Esophagus squamous epithelium (tissue), 5 donors: ENCODE measurements at regions not wholly inside any gene's neighbourhood (a gene's known extent, or its start where the extent isn't known, plus 50 kb on each side); places are given as distances from the start of the nearest gene placed in this dataset.

Experiments used
- DNase-seq: peaks from one replicate; lab custom pipeline; 2025; lab: John Stamatoyannopoulos, UW
- H3K27ac ChIP-seq, 4 donors: fragments of 200-600 bp; sonication (generic); one replicate each; pipeline ENCODE4 v1.5.1; 2016 to 2019; ENCODE audit warnings: mild to moderate bottlenecking in 1 of 4
- H3K27me3 ChIP-seq, 4 donors: fragments of 200-600 bp; sonication (generic); 1 replicate in 3 of 4; 2 replicates in 1 of 4; pipeline versions ENCODE4 v1.5.1 to v1.6.0; 2017 to 2021; ENCODE audit warnings: antibody characterized with exemption in 1 of 4
- H3K36me3 ChIP-seq, 3 donors: fragments of 200-600 bp; sonication (generic); one replicate each; pipeline ENCODE4 v1.5.1; 2016 to 2019
- H3K4me1 ChIP-seq, 3 donors: fragments of 200-600 bp; sonication (generic); one replicate each; pipeline ENCODE4 v1.5.1; 2017 to 2019
- H3K4me3 ChIP-seq, 4 donors: fragments of 200-600 bp; sonication (generic); 1 replicate in 3 of 4; 2 replicates in 1 of 4; pipeline ENCODE4 v1.5.1; 2016 to 2019; ENCODE audit warnings: mild to moderate bottlenecking in 2 of 4, moderate library complexity in 1 of 4
- H3K9me3 ChIP-seq, 3 donors: fragments of 200-600 bp; sonication (generic); one replicate each; pipeline ENCODE4 v1.5.1; 2016 to 2019
- POLR2A ChIP-seq, 4 donors: fragments of 450-650 bp; IDR thresholded peaks; one replicate each; pipeline ENCODE4 v1.6.1; 2017; ENCODE audit warnings: antibody characterized with exemption in 4 of 4, mild to moderate bottlenecking in 4 of 4, moderate library complexity in 3 of 4
- WGBS, 2 donors: methylation state at CpG; one replicate each; pipeline ENCODE4 v1.1.5; 2018; 5-methylcytosine and 5-hydroxymethylcytosine counted together
- intact Hi-C: fragments of 100-400 bp; cut with DNase I; formaldehyde crosslinking; loops from one replicate; pipeline ENCODE4 v1.15.0; 2022
- TF ChIP-seq, protein P1 (sequence below), 6 experiments: fragments of 450-650 bp in 4 of 6; fragments of 200-600 bp in 2 of 6; sonication (generic) in 2 of 6; IDR thresholded peaks; one replicate each; pipeline ENCODE4 v1.5.1; 2016 to 2019; ENCODE audit warnings: antibody characterized with exemption in 6 of 6, mild to moderate bottlenecking in 4 of 6, moderate library complexity in 4 of 6
- donor health status: DM: yes; HTN: yes; CAD: no.

DNA sequence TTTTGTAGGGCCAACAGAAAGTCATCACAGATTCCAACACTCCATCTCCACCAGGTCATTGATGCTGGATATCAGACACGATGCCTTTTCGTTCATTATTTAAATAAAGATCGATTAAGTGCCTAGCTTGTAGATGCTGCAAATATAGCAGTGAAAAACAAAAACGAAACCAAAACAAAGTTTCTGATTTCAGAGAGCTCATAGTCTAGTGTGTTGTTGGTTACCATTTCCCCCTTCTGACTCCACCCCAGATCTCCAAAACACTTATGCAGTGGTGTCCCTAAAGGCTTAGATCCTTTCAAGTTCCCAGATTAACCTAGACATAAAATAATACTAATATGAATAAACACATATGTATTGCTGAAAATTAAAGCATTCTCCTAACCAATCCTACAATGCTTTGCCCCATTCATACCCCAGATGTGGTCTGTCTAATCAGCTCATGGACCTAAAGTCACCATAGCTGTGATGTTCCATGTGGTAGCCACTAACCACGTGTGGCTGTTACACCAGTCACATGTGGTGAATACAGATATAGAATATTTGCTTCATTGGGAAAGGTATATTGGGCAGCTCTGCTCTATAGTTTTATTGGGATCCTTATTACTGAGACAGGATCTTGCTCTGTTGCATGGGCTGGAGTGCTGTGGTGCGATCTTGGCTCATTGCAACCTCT lies 787.2 kb downstream of the TDRD15 start:
- TF ChIP-seq POLR2A (IDR thresholded peaks at IDR 0.05): no peak
- TF ChIP-seq, protein P1, sequence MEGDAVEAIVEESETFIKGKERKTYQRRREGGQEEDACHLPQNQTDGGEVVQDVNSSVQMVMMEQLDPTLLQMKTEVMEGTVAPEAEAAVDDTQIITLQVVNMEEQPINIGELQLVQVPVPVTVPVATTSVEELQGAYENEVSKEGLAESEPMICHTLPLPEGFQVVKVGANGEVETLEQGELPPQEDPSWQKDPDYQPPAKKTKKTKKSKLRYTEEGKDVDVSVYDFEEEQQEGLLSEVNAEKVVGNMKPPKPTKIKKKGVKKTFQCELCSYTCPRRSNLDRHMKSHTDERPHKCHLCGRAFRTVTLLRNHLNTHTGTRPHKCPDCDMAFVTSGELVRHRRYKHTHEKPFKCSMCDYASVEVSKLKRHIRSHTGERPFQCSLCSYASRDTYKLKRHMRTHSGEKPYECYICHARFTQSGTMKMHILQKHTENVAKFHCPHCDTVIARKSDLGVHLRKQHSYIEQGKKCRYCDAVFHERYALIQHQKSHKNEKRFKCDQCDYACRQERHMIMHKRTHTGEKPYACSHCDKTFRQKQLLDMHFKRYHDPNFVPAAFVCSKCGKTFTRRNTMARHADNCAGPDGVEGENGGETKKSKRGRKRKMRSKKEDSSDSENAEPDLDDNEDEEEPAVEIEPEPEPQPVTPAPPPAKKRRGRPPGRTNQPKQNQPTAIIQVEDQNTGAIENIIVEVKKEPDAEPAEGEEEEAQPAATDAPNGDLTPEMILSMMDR (IDR thresholded peaks at IDR 0.05): no peak
- H3K4me3 ChIP-seq: no peak overlapping the region
- intact Hi-C loops: no loop called here
- no peak overlapping the region for H3K27ac ChIP-seq
- no peaks in the 10 kb centered on the region for H3K4me1 ChIP-seq
- no peaks in the 10 kb centered on the region for H3K36me3 ChIP-seq
- 70 to 74% methylated on average over 6 of the region's 6 CpGs for WGBS, 2 donors
- H3K27me3 ChIP-seq: no peaks in the 10 kb centered on the region
- DNase-seq: no peak
- no peaks in the 10 kb centered on the region for H3K9me3 ChIP-seq

DNA sequence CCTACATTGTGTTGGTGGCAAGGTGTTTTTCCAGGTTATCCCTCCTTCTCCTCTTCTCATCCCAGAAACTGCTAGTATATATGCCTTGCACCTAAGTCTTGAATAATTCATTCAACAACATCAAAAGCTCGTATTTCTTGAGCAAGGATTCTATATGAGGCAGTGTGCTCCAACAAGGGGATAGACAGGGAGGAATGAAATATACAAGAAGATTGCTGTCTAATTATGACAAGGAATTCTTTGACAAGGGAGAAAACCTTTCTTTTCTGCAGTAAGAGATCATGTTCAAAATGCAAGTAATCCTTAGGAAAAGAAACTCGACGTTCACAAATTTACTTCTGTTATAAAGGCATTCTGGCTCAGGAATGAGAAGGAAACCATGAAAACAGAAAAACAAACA lies 788.6 kb downstream of the TDRD15 start:
- 61 to 80% methylated on average over 3 of the region's 3 CpGs for WGBS, 2 donors
- Histone ChIP-seq H3K4me1 (no peaks in the 10 kb centered on the region), H3K27ac (no peak overlapping the region), H3K4me3 (no peak overlapping the region), H3K27me3 (no peaks in the 10 kb centered on the region), H3K9me3 (no peaks in the 10 kb centered on the region), H3K36me3 (no peaks in the 10 kb centered on the region)
- intact Hi-C loops: no loop called here
- no peak for DNase-seq
- no peak for TF ChIP-seq POLR2A (IDR thresholded peaks at IDR 0.05)
- TF ChIP-seq, protein P1 (IDR thresholded peaks at IDR 0.05): no peak

DNA sequence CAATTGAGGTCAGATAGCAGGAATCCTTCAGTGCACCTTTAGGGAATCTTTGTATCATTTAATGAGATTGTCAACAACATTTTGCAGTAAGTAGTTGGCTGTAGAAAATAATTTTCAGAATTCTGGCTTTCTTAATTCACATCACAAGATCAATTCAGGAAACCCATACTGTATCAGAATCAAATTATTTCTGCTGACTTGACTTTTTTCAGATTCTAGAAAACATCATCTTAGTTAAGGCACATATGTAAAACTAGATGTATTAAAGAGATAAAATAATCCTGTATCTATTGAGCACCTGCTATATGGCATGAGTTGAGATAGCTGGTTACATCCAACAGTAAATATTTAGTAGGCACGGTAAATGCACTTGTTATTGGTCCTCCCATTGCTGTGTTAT lies 791.4 kb downstream of the TDRD15 start:
- no peaks in the 10 kb centered on the region for H3K9me3 ChIP-seq
- 81 to 92% methylated on average over 1 of the region's 1 CpG for WGBS, 2 donors
- intact Hi-C loops: no loop called here
- TF ChIP-seq, protein P1 (IDR thresholded peaks at IDR 0.05): no peak
- no peak overlapping the region for H3K27ac ChIP-seq
- no peak overlapping the region for H3K4me3 ChIP-seq
- H3K36me3 ChIP-seq: no peaks in the 10 kb centered on the region
- no peak for DNase-seq
- no peaks in the 10 kb centered on the region for H3K27me3 ChIP-seq
- H3K4me1 ChIP-seq: no peaks in the 10 kb centered on the region

DNA sequence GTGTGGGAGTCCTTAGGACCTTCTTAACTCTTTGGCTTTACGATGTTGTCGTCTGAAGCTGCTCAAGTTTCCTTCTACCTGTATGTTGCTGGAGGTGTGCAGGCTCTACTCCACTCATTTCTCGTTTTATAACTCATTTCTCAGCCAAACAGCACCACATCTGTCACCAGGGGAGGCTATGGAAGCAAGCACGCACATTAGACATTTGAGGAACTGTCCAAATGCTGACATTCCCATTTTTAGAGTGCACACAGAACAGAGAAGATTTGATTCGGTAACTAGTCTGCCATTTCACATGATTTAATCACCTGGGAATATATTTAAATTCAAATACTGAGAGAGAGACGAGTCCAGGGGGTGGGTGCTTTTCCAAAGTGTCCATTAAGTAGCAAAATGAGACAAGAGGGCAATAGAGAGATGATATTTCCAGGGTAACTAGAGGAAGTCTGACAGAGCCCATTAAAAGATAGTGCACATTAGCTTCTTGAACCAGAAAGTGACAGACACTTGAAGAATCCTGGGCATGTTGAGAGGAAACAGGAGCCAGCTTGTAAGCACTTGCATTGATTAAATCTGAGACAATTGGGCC lies 793.3 kb downstream of the TDRD15 start:
- no peak for DNase-seq
- H3K4me3 ChIP-seq: no peak overlapping the region
- H3K27ac ChIP-seq: no peak overlapping the region
- no peaks in the 10 kb centered on the region for H3K36me3 ChIP-seq
- TF ChIP-seq, protein P1 (IDR thresholded peaks at IDR 0.05): no peak
- no peak for TF ChIP-seq POLR2A (IDR thresholded peaks at IDR 0.05)
- no peaks in the 10 kb centered on the region for H3K4me1 ChIP-seq
- WGBS, 2 donors: 36 to 37% methylated on average over 6 of the region's 6 CpGs
- no peaks in the 10 kb centered on the region for H3K9me3 ChIP-seq
- intact Hi-C loops: no loop called here
- H3K27me3 ChIP-seq: no peaks in the 10 kb centered on the region

DNA sequence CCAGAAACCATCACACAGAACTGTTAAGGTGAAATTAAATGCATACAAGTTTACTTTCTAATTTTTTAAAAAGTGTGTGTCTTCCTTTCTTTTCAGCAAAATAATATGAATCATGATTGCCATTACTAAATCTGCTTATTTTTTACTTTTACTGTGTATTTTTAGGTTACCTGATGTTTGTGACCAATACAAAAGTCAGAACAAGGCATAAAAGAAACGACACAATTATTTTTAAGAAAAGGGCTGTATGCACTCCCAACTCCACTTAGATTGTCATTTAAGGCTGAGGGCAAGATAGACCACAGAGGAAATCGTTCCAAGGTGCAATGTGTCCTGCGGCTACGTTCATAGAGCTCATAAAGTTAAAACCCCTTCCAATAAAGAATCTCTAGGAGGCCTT lies 797.0 kb downstream of the TDRD15 start:
- Histone ChIP-seq H3K4me3 (no peak overlapping the region), H3K27me3 (no peaks in the 10 kb centered on the region), H3K27ac (no peak overlapping the region), H3K4me1 (no peaks in the 10 kb centered on the region), H3K36me3 (no peaks in the 10 kb centered on the region), H3K9me3 (peaks cover 0 to 2% (median 0%) of the 10 kb centered on the region in 3 donors)
- intact Hi-C loops: no loop called here
- TF ChIP-seq POLR2A (IDR thresholded peaks at IDR 0.05): no peak
- DNase-seq: no peak
- WGBS, 2 donors: 48 to 66% methylated on average over 4 of the region's 4 CpGs
